Right ventricle myocardium superior (tissue), 1 donor: ENCODE measurements at regions not wholly inside any gene's neighbourhood (a gene's known extent, or its start where the extent isn't known, plus 50 kb on each side); places are given as distances from the start of the nearest gene placed in this dataset.

Experiments
- ATAC-seq: fragments of 200-7000 bp; cut with Tn5 transposase; one replicate; pipeline ENCODE4 v1.9.1; 2020; ENCODE audit warnings: mild to moderate bottlenecking; ENCODE audit not compliant: poor library complexity
- DNase-seq: peaks from one replicate; pipeline ENCODE4 v3.0.0-alpha.2; 2020
- intact Hi-C: fragments of 100-400 bp; cut with DNase I; formaldehyde crosslinking; loops from one replicate; pipeline ENCODE4 v1.11.2; 2022
- donor health status: DM: no; HTN: yes; CAD: no; lungs with severe emphysema.

DNA sequence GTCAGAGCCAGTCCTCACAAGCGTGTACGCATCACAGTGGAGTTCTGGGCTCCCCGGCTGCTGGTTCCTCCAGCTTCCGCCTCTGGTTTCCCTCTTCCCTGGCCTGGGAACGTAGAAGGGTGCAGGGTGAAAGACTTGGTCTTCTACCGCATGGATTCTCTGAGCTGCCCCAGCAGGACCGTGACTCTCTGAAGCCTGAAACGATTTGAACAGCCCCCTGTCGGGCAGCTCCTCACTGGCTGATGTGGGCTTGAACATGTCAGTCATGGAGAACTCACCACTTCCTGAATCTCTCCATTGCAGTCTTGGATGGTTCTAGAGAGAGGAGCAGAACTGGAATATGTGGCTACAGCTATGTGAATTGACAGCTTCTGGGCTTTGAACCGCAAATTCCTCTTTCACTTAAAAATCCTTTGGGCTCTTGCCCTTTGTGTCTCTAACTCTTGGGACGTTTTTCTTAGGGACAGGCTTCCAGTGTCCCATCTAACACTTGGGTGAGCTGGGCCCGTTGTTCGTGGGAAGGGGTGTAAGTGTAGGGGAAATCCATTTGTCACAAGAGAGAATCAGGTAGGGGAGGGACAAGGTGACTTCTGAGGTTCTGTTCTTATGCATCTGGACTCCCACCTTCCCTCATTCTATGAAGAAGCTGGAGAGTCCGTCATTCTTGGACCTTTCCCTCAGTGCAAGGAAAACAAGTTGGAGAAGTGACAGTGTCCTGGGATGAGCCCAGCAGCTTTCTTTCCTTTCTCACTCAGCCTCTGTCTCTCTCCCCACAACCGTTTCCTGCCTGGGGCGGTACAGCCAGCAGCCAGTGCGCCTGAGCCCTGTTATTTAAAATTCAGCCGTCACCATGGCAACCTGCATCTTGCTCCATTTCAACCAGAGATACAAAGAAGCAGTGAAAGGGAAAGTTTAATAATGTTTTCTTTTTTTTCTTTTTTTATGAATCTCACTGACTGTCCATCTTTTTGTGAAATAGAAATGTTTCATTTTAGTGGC lies 84.7 kb downstream of the PTTG1 start:
- intact Hi-C loops: no loop called here
- DNase-seq (peak; percentile 57), ATAC-seq (peak; percentile 53)

DNA sequence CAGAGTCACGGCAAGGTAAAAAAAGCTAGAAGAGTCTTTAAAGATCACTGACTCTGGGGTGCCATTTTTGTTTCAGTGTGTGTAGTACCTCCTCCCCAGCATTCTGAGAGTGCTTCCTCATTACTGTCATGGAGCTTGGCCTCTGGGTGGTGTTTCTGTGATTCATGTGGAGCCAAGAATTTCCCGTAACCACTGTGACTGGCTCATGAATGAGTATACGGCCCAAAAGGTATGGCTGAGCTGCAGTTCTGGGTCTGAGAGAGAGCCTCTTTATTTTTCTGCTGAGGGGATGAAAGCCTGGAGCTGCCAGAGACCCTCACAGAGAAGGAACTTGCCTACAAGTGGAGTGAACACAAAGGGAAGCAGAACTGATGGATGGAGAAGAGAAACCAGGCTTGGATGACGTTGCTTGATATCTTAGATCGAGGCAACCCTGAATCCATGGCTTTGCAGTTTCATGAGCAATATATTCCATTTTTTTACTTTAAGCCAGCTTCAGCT lies 85.6 kb downstream of the PTTG1 start:
- ATAC-seq (no peak), DNase-seq (no peak)
- intact Hi-C loops: no loop called here

DNA sequence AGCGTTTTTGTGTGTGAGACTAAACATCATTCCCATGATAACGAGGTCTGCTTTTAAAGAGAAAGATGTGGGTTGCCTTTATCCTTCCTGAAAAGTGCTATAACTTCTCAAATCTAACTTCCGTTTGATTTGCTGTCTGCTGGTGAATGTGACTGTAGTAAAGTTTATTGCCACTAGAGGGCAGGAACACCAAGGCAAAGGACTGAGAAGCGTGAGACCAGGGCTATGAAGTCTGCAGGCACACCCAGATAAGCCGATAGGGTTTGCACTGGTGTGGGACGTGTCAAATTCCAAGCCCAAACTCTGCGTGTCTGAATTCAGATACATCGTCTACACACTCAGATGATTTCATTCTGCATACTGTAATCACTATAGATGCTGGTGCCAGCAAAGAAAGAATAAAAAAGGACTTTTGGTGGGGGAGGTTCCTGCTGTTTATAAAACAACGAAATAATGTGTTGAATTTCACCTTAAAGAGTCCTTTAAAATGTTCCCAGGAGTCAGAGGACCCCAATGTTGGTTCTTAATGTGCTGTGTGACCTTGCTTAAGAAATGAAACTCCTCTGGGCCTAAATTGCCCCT lies 87.2 kb downstream of the PTTG1 start:
- no peak for DNase-seq
- ATAC-seq: peak; percentile 87
- intact Hi-C loops: no loop called here

DNA sequence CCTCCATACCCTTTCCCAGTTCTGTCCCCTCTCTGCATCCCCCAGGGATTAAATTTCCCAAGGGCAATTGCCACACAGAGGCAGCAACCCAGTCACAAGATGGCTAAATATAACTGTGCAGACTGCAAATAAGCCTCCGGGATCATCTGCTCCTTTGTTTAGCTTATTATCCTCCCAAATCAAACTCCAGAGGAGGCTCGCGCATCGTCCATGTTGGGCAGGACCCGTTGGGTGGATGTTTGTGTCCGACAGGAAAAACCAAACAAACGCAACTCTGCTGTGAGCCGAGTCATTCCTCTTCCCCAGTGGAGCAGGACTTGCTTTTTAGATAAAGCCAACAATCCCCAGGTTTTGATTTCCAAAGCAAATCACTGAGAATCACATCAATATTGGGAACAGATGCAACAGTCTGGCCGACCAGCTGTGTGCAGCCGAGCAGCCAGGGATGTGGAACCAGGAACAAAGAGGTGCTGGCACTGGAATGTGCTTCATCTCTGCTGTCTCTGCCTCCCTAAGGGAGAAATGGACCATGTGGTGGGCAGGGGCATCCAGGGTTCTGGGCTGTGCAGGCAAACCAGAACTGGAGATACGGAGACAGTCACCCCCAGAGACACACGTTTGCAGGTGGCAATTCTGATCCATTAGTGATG lies 89.8 kb downstream of the PTTG1 start:
- intact Hi-C loops: no loop called here
- ATAC-seq (no peak), DNase-seq (no peak)
